Inflammatory macrophage (primary cell): ENCODE measurements at regions not wholly inside any gene's neighbourhood (a gene's known extent, or its start where the extent isn't known, plus 50 kb on each side); places are given as distances from the start of the nearest gene placed in this dataset.
A peak's percentile ranks its signal among the peaks of the same experiment; 100 is the strongest.

ENCODE experiments used
- DNase-seq, 2 donors: peaks; one replicate each; pipeline ENCODE4 v3.0.0-alpha.2; 2020 to 2022

DNA sequence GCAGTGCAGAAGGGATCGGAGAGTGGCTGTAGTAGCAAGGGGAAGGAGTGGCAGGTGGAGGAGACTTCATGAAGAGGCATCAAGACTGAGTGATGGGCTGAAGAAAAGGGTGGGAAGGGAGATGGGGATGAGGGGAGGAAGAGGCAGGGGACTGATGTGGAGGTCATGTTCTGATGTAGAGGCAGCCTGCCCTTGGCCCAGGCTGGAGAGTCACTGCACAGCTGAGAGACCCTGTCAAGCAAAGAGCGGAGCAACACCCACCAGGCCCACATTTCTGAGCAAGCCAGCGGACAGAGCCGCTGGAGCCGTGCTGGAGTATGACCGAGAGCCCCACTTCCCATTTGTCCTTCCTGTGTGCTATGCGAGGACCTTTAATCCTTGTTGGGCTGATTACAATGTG, 501.6 kb upstream of the MKI67 start:
- DNase-seq = no peak

DNA sequence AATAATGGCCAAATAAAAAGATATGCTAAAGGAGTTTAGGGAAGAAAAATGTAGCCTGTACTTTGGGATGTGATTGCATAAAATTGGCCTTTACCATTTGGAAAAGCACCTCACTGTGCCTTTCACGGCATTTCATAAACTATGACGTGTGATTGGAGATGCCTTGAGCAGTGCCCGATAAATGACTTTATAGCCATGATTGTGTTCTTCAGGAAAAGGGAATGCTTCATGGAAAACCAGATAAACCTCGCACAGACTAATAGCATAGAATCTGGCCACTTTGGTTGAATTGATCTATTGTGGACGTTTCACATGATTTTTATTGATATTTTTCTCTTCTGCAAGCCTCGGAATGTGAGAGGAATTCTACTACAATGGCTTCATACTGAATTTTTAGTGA, 502.0 kb upstream of the MKI67 start:
- DNase-seq = no peak

DNA sequence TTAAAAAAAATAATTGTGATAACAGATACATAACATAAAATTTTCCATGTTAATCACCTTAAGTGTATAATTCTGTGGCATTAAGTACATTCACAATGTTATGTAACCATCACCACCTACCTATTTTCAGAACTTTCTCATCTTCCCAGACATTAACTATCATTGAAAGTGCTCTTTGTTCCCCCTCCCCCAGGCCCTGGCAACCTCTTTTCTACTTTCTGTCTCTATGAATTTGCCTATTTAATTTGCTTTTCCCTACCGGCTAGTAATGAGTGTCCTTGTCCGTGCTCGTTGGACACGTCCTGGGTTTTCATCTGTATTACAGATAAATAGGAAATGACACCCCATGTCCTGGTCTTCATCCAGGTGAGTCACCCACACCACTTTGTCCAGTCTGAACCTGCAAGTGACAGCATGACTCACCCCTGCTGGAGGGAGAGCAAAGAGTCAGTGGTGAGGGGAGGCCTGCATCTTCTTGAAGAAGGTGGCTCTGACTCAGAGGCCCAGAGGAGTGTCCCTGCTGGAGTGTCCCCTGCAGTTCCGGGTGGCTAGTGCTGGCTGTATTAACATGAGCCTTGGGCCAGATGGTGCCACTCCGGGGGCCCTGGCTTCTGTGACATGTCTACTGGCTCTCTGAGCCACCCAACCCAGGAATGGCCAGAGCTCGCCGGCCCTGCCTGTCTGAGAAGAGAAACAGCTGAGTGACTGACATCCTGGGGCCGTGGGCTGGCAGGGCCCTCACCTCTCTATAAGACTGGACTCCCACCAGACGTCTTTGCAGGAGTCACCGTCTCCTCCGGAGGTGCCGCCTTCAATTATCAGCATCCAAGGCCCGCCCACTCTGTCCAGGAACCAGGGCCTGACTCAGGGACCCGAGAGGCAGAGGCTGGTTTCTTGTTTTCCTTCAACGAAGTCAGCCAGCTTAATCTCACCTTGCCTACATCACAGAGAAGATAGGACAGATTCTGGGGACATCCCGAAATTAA, 503.2 kb upstream of the MKI67 start:
- DNase-seq = no peak

DNA sequence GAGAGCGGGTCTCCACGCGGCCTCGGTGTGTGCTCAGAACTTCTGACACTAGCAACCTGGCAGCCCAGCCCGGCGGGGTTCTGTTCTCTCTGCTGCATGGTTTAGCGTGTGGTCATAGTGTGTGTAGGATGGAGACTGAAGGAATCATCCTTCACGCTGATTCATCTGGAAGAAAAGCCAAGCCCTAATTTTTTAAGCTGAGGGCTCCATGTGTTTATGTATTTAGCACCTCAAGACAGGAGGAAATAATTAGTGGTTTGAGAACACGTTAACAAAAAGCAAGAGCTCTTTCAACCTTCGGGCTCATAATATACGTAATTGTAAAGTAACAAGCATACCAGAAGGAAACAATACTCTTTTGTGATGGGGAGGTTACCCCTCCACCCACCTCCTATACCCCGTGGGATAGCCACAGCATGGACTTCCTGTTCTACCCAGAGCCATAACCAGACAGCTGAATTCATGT, 504.6 kb upstream of the MKI67 start:
- no peak for DNase-seq

DNA sequence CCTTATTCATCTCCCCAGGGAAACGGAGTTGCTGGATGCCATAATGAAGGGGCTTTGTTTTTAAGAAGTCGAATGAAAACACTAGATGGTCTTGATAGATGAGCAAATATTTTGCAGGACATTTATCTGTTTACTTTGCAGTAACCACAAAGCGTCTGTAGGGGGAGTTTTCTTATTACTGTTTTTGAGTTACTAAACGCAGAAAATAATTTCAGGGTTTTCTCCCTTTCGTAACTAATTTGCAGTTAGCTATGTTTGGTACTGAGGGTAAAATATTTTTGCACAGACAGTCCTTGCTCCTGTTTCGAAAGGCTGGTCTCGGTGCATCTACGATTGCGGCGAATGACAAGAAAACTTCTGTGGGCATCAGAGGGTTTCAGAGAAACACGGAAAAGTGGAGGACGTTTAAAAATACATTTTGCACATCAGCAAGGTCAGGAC, 505.6 kb upstream of the MKI67 start:
- peak; percentile 11 to 19 for DNase-seq

DNA sequence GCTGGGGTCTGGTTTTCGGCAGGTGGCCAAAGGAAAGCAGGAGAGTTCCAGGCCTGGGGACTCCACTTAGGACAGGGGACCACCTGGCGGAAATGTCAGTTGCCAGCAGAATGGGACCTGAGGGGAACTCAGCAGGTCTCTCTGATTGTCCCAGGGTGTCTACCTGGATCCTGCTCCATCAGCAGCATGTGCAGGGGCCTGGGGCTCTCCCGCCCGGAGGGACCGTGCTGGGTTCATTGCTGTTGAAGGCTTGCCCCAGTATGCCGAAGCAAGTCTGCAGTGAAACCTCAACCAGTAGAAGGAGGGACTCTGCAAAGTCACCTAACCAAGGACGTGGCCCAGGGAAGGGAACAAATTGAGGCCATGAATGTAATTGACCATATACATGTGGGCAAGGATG, 506.5 kb upstream of the MKI67 start:
- no peak for DNase-seq

DNA sequence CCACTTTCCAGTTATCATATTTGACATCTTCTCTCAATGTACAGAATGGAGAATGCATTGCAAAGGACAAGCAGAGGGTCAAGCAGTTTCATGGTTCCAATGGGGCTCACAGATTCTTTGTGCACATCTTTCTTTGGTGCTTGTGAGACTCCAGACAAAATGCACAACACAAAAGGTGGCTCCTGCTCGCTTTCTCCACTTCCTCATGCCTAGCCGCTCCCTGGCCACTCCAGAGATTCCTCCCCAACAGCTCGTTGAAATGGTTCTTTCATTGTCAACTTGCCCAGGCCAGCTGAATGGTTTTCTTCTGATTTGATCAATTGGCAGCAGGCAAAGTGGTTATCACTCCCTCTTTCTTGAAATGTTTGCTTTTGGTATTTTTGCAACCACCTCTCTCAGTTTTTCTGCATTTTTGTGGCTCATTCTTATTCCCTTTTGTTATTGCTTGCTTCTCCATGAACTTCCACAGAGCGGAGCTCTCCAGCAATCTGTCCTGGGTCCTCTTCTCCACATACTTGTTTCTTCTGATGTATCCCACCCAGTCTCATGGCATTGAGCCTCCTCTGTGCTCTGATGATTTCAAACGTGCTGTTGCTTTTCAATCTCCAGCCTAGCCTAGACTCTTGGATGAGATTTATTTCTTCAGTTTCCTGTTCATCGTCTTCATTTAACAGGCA, 507.8 kb upstream of the MKI67 start:
- no peak for DNase-seq

DNA sequence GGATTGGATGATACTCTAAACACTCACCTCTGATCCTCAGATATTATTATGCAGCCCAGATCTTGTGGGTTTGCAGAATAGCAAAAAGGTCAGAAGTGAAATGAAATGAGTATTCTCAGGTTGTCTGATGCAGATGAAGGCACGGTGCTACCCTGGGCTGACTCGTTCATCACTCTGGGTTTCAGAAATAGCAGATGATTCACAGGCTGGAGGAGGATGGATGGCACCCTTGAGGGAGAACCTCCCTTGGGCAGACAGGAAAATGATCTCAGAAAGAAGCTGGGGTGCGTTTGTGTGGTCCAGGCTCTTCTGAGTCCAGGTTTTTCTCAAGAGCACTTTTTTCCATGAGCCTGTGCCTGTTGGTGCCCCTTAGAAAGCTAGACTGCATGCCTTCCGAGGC, 515.8 kb upstream of the MKI67 start:
- DNase-seq = no peak

DNA sequence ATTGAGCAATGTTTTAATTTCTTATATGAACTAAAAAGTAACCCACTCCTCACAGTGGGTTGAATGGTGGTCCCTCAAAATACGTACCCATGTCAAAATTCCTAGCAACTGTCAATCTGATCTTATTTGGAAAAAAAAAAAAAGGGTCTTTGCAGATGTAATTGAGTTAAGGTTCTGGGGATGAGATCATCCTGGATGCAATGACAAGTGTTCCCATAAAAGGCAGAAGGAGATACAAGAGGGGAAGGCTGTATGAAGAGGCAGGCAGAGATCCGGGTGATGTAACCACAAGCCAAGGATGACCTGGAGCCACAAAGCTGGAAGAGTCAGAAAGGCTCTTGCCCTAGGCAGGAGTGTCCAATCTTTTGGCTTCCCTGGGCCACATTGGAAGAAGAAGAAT, 516.3 kb upstream of the MKI67 start:
- DNase-seq = no peak

DNA sequence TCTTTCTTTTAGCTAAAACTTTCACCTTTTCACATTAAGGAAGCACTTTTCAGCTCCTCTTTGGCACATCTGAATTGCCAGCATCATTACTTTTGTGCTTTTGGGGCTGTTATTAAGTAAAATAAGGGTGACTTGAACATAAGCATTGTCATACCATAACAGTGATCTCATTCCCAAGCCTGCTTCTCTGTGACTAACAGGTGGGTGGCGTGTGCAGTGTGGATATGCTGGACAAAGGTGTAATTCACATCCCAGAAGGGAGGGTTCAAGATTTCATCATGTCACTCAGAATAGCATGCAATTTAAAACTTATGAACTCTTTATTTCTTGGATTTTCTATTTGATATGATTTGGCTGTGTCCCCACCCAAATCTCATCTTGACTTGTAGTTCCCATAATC, 517.4 kb upstream of the MKI67 start:
- DNase-seq = no peak

DNA sequence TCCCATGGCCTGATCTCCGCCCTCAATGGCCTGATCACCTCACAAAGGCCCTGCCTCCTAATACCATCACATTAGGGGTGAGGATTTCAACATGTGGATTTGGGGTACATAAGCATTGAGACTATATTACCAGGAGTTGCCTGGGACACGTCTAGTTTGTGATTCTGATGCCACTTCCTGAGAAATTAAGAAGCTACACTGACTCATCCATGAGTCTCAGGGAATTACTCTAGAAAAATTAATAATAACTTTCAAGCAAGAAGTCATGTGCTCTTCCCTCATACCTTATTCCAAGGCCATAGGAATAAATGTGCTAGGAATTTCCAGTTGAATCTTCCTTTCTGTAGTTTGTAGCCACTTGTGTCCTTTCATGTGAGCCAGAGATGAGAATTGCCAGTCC, 519.3 kb upstream of the MKI67 start:
- DNase-seq = no peak

DNA sequence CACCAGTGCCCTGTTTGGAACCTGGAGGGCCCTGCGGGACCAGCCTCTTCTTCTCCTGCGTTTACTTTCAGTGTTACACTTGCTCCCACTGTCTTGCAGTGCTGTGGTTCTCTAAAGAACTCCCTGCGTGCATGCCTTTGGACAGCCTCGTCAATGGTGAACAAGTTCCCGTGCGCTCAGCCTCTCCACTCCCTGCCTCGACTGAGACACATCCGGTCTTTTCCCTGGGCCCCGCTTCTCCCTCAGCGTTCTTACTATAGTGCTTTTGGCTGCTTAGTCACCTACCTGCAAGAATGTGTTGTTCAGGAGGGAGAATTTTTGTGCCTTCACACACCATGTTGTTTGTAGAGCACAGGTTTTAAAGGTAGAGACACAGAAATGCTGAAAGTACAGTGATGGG, 520.7 kb upstream of the MKI67 start:
- no peak for DNase-seq

DNA sequence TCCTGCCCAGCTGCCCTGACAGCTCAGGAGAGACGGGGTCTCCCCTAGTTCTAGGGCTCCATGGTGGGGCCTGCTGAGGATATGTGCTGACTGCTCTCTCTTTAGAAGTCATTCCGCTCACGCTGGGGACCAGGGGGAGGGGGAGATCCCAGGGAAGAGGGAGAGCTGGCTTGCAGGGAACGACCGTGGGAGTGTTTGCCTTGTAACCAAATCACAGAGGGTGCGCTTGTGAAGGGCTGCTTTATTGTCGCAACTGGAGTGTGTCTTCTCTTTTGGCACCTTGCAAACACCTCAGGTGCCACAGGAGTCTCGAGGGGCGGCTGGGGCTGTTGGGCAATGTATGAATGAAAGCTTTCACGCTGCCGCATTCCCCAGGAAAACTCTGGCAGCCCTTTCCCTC, 531.3 kb upstream of the MKI67 start:
- no peak for DNase-seq

DNA sequence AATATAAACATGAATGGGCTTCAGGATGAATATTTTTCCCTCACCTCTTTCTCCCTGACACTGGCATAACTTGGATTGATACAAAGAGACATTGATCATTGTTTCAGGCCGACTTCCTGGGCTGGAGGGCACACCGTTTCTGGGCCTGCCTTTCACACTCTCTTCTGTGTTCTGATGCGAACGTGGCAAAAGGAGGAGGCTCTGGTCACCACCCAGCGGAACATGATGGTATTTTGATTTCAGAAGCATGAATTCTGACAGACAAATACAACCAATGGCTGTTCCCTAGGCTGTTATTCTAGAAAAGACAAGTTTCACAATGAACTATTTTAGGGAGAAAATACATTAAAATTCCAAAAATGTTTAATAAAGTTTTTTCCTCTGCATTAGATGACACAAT, 534.5 kb upstream of the MKI67 start:
- no peak for DNase-seq

DNA sequence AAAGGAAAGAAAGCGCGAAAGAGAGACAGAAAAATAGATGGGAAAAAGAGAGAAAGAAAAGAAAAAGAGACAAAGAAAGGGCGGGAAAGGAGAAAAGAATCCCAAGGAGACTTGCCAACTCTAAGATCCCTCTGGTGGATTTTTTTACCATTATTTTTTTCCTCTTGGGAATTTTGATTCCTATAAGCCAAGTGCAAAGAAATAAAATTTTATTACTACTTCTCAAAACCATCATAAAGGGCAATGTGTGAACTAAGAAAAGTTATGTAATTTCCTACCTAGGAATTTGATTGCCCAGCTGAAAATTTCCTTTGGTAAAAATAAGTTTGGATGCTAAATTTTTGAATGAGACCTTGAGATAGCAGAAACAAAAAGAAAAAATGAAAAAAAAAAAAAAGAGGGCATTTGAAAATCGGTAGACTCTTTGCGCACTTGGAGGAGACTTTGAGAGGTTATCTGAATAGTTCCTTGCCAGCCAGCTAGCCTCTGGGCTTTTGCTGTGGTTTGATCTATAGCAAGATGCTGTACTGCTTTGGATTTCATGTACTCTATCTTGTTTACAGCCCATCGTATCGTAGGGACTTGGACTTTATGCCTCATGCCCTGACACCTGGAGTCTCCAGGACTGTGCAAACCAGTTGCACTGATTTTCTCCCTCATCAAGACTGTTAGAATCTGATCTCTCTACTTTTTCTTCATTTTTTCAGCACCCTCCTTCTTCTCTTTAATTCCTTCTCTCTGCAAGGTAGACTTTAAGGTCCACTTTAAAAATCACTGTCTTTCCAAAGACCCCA, 535.4 kb upstream of the MKI67 start:
- no peak for DNase-seq

DNA sequence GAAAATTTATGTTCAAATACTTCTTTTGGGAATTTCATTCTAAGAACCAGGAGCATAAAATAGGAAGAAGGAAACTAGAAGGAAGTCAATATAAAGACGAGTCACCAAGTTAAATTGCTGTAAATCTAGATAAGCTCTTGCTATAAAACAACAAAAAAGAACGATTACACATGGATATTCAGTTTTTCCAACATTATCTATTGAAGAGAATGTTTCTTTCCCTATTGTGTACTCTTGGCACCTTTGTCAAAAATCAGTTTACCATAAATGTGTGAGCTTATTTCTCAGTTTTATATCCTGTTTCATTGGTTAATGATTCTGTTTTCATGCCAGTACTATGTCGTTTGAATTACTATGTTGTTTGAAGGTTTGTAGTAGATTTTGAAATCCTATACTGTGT, 536.3 kb upstream of the MKI67 start:
- no peak for DNase-seq

DNA sequence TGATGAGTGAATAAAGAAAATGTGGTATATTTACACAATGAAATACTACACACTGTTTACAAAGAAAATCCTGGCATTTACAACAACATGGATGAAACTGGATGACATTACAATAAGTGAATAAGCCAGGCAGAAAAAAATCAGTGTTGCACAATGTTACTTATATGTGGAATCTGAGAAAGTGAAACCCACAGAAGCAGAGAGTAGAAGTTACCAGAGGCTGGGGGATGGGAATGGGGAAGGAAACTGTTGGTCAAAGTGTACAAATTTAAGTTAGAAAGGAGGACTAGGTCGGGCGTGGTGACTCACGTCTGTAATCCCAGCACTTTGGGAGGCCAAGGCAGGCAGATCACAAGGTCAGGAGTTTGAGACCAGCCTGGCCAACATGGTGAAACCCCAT, 538.5 kb upstream of the MKI67 start:
- no peak for DNase-seq

DNA sequence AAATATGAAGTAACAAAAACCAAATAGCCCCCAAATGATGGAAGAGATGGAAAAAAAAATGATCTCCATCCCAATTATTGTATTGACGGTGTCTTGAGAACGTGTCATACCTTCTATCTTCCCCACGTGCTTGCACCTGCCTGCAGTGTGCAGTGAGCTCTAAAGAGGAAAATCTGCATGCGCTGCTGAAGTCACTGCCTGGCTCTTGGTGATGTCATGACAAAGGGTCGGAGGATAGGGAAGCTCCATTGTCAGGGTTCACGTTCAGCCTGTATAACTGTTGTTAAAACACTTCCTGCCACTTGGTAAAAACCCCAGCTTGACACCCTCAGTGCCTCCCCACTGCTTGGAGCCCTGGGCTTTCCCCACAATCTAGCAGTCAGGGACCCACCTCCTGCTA, 549.2 kb upstream of the MKI67 start:
- no peak for DNase-seq

DNA sequence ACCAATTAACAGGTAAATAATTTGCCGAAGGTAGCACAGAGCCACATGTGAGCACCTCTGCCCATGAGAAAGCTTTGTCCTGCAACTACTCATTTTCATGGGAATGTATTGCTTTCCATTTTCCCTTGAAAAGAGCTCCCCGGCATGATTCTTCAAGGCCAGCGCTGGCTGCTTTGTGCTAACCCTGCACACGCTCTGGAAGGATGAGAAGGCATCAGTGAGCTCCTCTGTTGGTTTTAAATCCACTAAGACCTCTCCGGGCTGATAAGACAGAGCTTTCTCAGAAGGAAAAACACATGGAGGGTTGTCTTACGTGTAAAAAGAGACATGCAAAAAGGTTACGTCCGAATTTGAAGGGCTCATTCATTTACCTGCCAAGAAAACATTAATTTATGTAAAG, 553.9 kb upstream of the MKI67 start:
- no peak for DNase-seq

DNA sequence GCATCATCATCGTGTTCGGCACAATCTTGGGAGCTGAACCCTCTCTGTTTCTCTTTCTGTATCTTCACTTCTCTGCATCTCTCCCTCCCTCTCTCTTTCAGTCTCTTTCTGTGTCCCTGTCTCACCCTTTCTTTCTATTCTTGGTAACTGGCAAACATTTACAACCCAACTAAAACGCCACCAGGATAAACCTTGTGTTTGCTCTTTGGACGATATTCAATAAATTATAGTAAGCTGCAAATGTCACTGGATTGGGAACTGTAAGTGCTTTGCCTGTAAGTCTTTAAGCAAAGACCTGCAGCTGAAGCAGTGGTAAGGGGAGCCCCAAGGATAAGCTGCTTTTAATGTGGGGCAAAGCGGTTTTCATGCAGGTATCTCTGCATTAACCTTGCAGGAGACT, 558.0 kb upstream of the MKI67 start:
- no peak for DNase-seq

DNA sequence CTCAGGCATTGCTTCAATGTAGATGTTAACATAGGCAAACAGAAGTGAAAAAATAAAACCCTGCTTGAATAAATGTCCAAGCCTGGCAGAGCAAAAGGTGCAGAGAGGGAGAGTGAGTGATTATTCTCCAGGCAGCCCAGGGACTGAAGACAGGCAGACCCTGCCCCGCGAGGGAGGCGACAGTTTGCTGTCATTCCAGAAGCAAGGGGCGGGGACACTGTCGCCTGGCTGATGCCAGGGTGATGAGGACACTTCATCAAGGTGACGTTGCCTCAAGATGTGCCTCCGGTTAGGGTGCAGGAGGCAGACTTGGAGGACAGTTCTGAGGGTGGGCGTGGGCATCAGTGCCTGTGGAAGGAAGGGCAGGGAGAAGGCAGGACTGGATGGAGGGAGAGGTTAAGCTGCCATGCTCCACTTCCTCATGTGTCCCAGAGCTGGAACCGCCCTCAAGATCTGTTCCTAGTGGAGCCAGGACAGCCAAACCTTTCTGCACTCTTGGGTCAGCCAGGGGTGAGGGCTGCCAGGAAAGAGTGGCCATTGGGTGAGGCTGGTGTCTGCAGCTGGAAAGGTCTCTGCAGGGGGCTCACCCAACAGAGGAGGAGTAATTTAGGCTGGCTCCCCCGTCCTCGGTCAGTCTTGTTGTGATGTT, 560.5 kb upstream of the MKI67 start:
- no peak for DNase-seq

DNA sequence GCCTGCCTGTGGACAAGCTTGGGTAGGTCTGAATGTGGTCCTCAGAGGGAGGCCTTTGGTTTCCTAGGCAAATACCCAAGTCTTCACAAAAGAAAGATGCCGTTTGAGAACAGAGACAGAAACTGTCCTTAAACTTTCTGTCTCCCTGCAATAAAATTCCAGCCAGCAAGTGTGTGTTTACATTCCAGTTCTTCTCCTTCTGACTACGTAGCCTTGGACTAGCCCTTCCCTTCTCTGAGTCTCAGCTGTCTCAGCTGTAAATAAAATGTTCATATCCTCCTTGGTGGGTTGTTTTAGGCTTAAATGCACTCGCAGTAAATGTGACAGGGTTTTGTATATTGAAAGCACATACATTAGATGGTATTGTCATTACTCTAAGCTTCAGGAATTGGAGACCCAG, 561.2 kb upstream of the MKI67 start:
- no peak for DNase-seq
